ENCODE measurements at regions not wholly inside any gene's neighbourhood (a gene's known extent, or its start where the extent isn't known, plus 50 kb on each side); places are given as distances from the start of the nearest gene placed in this dataset.

- no peak for DNase-seq (ENCODE audit: low read depth in 1 of 2, low spot score in 1 of 2)
- Histone ChIP-seq H3K36me3 (no peaks in the 10 kb centered on the region), H3K27ac (no peak overlapping the region), H3K27me3 (no peaks in the 10 kb centered on the region), H3K9me3 (ENCODE audit: low read depth) (no peaks in the 10 kb centered on the region), H3K4me1 (ENCODE audit: low read depth) (peaks cover 7% of the 10 kb centered on the region), H3K4me3 (no peak overlapping the region)
- TF ChIP-seq CTCF (IDR thresholded peaks at IDR 0.05; ENCODE audit: low read depth, low read length): no peak
Observed at GRCh38 chr7:79683916-79684315, 230.4 kb upstream of the MAGI2 start.

- Histone ChIP-seq H3K36me3 (no peaks in the 10 kb centered on the region), H3K4me1 (ENCODE audit: low read depth) (peaks cover 7% of the 10 kb centered on the region), H3K27me3 (no peaks in the 10 kb centered on the region), H3K4me3 (no peak overlapping the region), H3K27ac (no peak overlapping the region), H3K9me3 (ENCODE audit: low read depth) (no peaks in the 10 kb centered on the region)
- no peak for DNase-seq (ENCODE audit: low read depth in 1 of 2, low spot score in 1 of 2)
- no peak for TF ChIP-seq CTCF (IDR thresholded peaks at IDR 0.05; ENCODE audit: low read depth, low read length)
Observed at GRCh38 chr7:79683185-79683890, 229.9 kb upstream of the MAGI2 start.

- Histone ChIP-seq H3K4me1 (ENCODE audit: low read depth) (peaks cover 7% of the 10 kb centered on the region), H3K36me3 (no peaks in the 10 kb centered on the region), H3K27me3 (no peaks in the 10 kb centered on the region), H3K27ac (no peak overlapping the region), H3K4me3 (no peak overlapping the region), H3K9me3 (ENCODE audit: low read depth) (no peaks in the 10 kb centered on the region)
- no peak for DNase-seq (ENCODE audit: low read depth in 1 of 2, low spot score in 1 of 2)
- no peak for TF ChIP-seq CTCF (IDR thresholded peaks at IDR 0.05; ENCODE audit: low read depth, low read length)
Observed at GRCh38 chr7:79681454-79681853, 228.0 kb upstream of the MAGI2 start.

GRCh38 chr7:79673969-79674368 is 220.5 kb upstream of the MAGI2 start:
- TF ChIP-seq CTCF (IDR thresholded peaks at IDR 0.05; ENCODE audit: low read depth, low read length): no peak
- Histone ChIP-seq H3K9me3 (ENCODE audit: low read depth) (no peaks in the 10 kb centered on the region), H3K27ac (no peak overlapping the region), H3K4me1 (ENCODE audit: low read depth) (no peaks in the 10 kb centered on the region), H3K4me3 (no peak overlapping the region), H3K36me3 (no peaks in the 10 kb centered on the region), H3K27me3 (no peaks in the 10 kb centered on the region)
- DNase-seq (ENCODE audit: low read depth in 1 of 2, low spot score in 1 of 2): no peak

GRCh38 chr7:79673421-79673820 is 220.0 kb upstream of the MAGI2 start:
- Histone ChIP-seq H3K4me1 (ENCODE audit: low read depth) (no peaks in the 10 kb centered on the region), H3K36me3 (no peaks in the 10 kb centered on the region), H3K27me3 (no peaks in the 10 kb centered on the region), H3K4me3 (no peak overlapping the region), H3K9me3 (ENCODE audit: low read depth) (no peaks in the 10 kb centered on the region), H3K27ac (no peak overlapping the region)
- no peak for DNase-seq (ENCODE audit: low read depth in 1 of 2, low spot score in 1 of 2)
- TF ChIP-seq CTCF (IDR thresholded peaks at IDR 0.05; ENCODE audit: low read depth, low read length): no peak

Measured in cardiac muscle cell (in vitro differentiated cells and primary cell).